ENCODE measurements at regions not wholly inside any gene's neighbourhood (a gene's known extent, or its start where the extent isn't known, plus 50 kb on each side); places are given as distances from the start of the nearest gene placed in this dataset.

- TF ChIP-seq, protein P1, sequence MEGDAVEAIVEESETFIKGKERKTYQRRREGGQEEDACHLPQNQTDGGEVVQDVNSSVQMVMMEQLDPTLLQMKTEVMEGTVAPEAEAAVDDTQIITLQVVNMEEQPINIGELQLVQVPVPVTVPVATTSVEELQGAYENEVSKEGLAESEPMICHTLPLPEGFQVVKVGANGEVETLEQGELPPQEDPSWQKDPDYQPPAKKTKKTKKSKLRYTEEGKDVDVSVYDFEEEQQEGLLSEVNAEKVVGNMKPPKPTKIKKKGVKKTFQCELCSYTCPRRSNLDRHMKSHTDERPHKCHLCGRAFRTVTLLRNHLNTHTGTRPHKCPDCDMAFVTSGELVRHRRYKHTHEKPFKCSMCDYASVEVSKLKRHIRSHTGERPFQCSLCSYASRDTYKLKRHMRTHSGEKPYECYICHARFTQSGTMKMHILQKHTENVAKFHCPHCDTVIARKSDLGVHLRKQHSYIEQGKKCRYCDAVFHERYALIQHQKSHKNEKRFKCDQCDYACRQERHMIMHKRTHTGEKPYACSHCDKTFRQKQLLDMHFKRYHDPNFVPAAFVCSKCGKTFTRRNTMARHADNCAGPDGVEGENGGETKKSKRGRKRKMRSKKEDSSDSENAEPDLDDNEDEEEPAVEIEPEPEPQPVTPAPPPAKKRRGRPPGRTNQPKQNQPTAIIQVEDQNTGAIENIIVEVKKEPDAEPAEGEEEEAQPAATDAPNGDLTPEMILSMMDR (IDR thresholded peaks at IDR 0.05; ENCODE audit: insufficient read depth, low read depth, low read length): no peak
- H3K4me3 ChIP-seq (ENCODE audit: low read depth, low read length): no peak overlapping the region
- peak; percentile 8 for DNase-seq (ENCODE audit: low read depth)
Observed at GRCh38 chr2:180231015-180231414, 223.9 kb upstream of the CWC22 start.

DNA sequence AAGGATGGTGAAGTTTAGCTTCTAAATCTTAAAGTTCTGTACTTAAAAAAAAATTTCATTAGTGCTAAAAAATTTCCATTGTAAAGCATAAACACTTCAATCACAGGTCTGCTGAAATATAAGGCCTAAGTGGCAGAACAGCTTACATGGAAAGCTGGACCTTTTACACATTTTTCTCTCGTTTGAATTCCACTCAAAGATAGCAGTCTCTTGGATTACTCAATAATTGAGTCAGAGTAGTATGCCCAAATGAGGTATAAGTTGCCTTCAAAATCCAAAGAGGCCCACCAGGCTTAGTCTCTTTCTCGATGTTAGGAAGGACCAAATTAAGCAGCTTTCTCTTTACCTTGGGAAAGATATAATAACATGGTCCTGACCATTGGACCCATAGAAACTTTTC lies 220.4 kb upstream of the CWC22 start:
- no peak for DNase-seq (ENCODE audit: low read depth)
- TF ChIP-seq, protein P1 (IDR thresholded peaks at IDR 0.05; ENCODE audit: insufficient read depth, low read depth, low read length): no peak
- H3K4me3 ChIP-seq (ENCODE audit: low read depth, low read length): no peak overlapping the region

DNA sequence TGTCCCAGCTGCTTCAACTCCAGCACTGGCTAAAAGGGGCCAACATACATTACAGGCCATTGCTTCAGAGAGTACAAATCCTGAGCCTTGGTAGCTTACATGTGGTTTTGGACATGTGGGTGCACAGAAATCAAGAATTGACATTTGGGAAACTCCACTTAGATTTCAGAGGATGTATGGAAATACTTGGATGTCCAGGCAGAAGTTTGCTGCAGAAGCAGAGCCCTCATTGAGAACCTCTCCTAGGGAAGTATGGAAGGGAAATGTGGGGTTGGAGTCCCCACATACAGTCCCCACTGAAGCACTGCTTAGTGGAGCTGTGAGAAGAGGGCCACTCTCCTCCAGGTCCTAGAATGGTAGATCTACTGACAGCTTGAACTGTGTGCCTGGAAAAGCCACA lies 218.0 kb upstream of the CWC22 start:
- TF ChIP-seq, protein P1 (IDR thresholded peaks at IDR 0.05; ENCODE audit: insufficient read depth, low read depth, low read length): no peak
- no peak for DNase-seq (ENCODE audit: low read depth)
- no peak overlapping the region for H3K4me3 ChIP-seq (ENCODE audit: low read depth, low read length)

- TF ChIP-seq, protein P1 (IDR thresholded peaks at IDR 0.05; ENCODE audit: insufficient read depth, low read depth, low read length): no peak
- DNase-seq (ENCODE audit: low read depth): peak; percentile 76
- no peak overlapping the region for H3K4me3 ChIP-seq (ENCODE audit: low read depth, low read length)
Observed at GRCh38 chr2:180222644-180223043, 215.5 kb upstream of the CWC22 start.

GRCh38 chr2:180219491-180219890 lies 212.4 kb upstream of the CWC22 start:
- peak; percentile 64 for DNase-seq (ENCODE audit: low read depth)
- TF ChIP-seq, protein P1 (IDR thresholded peaks at IDR 0.05; ENCODE audit: insufficient read depth, low read depth, low read length): no peak

DNA sequence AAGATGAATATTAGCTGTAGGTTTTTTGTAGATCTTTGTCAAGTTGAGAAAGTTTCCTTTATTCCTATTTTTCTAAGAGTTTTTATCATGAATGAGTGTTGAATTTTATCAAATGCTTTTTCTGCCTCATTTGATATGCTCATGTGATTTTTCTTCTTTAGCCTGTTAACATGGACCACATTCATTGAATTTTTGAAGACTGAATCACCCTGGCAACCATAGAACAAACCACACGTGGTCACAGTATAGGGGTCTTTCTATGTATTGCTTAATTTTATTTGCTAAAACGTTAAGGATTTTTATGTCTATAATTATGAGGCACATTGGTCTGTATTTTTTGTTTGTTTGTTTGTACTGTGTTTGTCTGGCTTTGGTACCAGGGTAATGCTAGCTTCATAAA lies 201.7 kb upstream of the CWC22 start:
- no peak overlapping the region for H3K4me3 ChIP-seq (ENCODE audit: low read depth, low read length)
- TF ChIP-seq, protein P1 (IDR thresholded peaks at IDR 0.05; ENCODE audit: insufficient read depth, low read depth, low read length): no peak
- DNase-seq (ENCODE audit: low read depth): no peak

More at GRCh38 chr2:180219491-180219890, 212.4 kb upstream of the CWC22 start:
- no peak overlapping the region for H3K4me3 ChIP-seq (ENCODE audit: low read depth, low read length)

- H3K4me3 ChIP-seq (ENCODE audit: low read depth, low read length): no peak overlapping the region
- TF ChIP-seq, protein P1 (IDR thresholded peaks at IDR 0.05; ENCODE audit: insufficient read depth, low read depth, low read length): no peak
- DNase-seq (ENCODE audit: low read depth): no peak
Observed at GRCh38 chr2:180205621-180206235, 198.6 kb upstream of the CWC22 start.
